ENCODE measurements at regions not wholly inside any gene's neighbourhood (a gene's known extent, or its start where the extent isn't known, plus 50 kb on each side); places are given as distances from the start of the nearest gene placed in this dataset.

DNA sequence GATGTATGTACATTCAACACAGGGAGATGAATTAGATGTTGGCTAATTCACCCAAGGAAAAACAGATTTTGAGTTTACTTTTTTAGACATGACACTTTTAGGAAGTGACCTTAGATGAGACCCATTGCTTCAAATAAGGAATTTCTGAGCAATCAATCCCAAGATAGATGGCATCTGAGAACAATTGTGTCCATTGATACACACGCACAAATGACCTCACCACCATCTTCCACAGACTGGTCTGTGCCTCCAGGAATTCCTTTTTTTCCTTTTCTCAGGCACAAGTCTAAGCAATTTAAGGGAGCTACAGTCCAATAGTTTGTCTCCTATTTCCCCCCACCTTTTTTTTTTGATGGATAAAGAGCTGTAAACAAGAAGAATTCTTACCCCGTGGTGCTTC, 265.3 kb downstream of the TBL1XR1 start:
- no peak for DNase-seq

DNA sequence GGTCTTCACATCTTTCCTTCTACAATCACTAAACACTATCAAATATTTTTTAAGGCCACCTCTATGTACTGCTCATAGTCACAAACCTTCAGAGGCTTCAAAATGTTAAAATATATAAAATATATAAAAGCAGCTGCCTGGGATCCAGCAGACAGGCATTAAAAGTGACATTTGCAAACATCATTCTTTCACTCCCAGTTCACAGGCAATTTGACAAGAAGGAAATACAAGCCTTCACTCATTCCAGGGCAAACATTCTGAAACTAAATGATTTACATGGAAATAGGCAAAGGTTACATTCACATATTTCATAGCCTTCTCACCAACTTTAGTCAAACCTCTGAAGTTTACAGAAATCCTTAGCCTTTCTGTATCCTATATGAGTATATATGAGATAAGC, 266.3 kb downstream of the TBL1XR1 start:
- no peak for DNase-seq

DNA sequence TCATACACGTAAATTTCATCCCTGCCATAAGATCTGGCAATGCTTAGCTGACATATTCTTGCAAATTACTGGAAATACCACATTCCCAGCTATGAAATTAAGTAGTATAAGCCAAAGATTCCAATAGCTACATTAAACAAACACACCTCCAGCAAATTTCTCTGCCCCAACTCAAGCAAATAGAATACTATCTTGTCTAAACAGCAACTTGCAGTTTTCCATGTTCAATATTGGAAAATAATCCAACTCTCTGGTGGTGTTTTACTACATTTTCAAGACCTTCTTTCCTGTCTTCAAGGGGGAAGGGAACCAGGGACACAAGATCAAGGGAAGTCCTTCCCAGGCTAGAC, 268.7 kb downstream of the TBL1XR1 start:
- DNase-seq, result no peak

DNA sequence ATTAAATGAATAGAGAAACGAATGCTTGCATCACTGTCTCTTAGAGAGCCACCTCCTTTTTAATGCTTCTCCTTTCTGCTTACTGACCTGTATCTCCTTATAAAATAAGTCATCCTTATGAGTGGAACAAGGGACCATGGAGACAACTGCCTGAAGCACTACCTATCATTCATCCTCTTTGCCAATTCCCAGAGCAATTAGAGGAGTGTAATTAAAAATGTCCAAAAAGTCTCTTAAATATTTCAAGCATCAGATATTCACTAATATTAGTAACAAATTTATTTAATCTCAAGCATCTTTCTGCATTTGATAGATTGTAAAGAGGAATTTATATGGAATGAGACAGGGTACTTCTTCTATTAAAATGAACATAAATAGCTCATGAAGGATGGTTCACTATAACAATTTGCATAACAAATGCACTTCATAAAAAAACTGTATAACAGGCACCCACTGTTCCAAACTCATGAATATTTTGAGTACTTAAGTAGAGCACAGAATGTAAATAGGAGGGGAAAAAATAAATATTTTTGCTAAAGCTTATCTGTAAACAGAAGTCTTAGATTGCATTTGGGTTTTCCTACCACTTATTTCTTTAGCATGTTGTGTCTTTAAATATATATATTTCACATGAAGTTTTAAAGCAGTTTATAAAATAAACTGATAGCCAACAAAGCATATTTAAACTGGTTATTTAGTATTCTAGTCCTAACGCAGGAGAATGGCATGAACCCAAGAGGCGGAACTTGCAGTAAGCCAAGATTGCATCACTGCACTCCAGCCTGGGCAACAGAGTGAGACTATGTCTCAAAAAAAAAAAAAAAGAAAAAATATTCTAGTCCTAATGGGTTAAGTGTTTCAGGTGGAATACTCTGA, 269.3 kb downstream of the TBL1XR1 start:
- DNase-seq, result no peak

DNA sequence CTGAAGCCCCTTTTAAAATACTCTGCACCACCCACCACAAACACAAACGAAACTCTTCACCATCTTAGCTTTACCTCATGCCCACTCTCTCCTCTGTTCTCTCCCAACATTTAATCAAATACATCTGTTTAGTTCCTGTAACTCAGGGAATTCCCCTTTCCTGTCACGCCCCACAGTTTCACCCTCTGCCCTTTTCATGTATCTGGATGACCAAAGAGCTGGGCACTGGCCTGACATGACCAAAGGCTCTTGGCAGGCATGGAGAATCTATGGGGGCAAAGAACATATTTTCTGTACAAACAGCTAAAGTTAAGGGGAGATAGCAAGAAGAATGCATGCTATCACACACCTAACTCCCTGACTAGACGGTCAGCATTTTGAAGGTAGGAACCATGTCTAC, 270.0 kb downstream of the TBL1XR1 start:
- DNase-seq, result no peak

DNA sequence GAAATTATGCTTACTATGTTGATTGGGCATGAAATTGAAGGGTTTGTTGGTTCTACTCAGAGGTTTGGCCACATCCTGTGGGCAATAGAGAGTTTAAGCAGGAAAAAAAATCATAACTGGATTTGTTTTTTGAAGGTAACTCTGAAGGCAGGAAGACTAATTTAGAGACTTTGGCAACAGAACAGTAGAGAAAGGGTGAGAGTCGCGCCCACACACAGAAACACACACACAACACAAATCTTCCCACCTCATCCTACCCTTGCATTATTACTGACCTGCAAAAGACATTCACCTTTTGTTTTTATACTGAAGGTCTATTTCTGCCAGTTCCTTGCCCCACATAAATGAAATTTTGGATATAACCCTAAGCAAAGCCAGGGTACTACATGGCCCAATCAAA, 270.6 kb downstream of the TBL1XR1 start:
- DNase-seq, result no peak

DNA sequence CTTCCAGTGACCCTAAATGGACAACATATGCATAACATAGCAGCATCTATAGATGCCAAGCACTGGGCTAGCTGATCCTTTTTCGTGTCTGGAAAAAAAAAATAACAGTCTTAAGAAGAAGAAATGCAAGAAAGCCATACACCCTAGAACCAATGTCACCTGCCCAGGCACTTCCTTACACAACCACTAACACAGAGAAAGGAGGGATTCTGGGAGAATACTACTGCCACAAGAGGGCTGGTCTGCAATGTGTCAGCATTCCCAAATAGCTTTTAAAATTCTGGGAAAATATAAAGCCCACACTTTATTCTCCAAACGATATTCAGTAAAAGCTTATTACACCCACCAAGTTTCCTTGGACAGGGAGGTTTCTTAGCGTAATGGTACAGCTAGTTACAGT, 271.2 kb downstream of the TBL1XR1 start:
- DNase-seq, result no peak

DNA sequence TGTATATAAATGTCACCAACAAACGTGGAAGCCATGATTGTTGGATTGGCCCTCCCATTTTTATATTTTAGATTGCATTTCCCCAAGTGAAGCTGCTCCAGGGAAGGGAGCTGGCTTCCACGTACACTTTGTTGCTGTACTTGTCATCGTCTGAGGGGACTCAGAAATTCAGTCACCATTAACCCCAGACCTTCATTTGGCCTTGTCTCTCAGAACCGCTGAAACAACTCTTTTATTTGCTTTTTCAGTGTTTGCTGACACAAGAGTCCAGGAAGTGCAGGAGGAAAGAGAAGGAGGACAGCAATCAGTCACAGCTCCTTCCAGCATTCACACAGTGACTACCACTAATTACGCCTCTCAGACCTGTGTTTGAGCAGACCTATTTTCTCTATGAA, 276.5 kb downstream of the TBL1XR1 start:
- no peak for DNase-seq

DNA sequence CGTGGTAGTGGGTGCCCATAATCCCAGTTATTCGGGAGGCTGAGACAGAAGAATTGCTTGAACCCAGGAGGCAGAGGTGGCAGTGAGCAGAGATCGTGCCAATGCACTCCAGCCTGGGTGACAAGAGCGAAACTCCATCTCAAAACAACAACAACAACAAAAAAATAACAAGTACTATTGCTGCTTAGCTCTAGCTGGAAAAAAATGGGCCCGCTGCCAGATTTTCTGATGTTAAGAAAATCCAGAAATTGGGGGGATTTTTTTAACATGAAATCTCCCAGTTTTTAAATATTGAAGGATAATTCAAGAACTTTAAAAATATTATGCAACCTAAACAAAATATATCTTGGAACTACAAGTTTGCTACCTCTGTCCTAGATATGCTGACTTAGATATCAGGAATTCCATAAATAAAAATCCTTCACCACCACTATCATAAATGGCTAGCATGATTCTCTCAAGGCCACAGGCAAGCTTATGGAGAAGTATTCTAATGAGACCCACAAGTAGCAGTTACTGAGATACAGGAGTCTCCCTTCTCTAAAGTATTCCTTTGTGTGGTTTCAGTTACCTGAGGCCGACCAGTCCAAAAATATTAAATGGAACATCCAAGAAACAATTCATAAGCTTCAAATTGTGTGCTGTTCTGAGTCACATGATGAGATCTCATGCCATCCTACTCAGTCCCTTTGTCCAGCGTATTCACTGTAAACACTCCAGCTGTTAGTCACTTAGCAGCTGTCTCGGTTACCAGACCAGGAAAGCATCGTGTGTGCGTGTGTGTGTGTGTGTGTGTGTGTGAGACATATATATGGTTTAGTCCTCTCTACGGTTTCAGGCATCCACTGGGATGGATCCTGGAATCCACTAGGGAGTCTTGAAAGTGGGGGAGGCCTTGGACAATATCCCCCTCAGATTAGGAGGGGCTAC, 277.2 kb downstream of the TBL1XR1 start:
- DNase-seq, result no peak

DNA sequence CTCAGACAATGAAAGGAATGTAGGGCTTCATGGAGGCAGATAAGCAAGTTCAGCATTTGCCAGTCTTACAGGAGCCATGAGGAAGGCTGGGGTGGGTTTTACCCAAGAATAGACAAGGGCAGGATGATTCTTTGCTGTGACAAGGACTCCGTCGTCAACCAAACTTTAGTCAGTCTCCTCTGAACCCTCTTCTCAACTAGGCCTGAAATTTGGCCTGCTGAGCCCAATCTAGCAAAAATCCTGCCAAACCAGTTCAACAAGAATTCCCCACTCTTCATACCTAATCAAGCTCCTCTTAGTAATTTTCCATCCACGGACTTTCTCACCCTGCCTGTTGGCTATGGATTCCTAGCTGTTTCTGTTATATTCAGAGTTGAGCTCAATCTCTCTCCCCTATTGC, 280.5 kb downstream of the TBL1XR1 start:
- no peak for DNase-seq

DNA sequence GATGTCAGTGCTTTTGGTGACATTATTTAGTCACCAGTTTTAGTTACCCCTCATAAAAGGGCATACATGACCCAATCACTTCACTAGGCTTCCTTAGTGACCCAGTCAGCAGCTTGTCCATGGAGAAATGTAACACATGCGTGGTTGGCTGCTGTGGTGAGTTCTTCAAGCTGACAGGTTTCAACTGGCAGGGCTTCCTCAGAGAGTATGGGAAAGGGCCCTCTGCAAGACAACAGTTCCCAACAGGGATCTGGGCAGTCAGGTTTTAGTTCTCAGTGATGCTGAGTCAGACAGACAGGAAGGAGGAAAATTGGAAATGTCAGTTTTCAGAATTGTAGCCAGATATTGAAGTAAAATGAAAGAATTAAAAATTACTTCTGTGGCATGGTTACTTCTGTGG, 282.5 kb downstream of the TBL1XR1 start:
- no peak for DNase-seq

DNA sequence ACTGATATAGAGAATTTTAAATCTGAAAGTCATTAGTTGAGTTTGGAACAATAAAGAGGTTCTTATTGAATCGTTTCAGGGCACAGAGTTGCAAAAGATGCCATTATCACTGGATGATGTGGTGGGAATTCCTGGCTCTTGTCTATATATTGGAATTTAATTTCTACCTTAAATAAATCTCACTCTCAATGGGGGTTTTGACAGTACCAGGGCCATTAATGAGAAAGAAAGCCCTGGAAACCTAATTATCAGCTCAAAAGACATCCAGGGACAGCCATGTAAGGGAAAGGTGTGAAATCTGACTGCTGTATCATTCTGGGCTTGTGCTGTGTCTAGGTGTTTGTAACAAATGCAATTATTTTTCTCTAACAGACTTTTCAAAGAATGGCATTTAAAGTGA, 285.7 kb downstream of the TBL1XR1 start:
- no peak for DNase-seq

DNA sequence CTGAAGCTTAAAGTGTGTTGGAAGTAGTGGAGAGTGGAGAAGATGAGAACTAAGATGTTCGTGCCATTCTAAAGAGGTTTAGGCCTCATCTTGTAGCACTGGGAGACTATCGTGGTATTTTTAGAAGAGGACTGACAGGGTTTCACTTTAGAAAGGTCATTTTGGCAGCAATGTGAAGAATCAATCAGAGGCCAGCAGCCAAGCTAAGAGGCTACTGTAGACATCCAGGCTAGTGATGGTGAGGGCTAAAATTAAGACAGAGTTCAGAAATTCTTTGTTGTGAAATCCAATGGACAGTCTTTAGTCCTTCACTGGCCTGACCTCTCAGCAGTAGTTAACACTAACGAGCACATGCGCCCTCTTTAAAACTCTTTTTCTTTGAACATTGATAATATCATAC, 288.2 kb downstream of the TBL1XR1 start:
- no peak for DNase-seq

DNA sequence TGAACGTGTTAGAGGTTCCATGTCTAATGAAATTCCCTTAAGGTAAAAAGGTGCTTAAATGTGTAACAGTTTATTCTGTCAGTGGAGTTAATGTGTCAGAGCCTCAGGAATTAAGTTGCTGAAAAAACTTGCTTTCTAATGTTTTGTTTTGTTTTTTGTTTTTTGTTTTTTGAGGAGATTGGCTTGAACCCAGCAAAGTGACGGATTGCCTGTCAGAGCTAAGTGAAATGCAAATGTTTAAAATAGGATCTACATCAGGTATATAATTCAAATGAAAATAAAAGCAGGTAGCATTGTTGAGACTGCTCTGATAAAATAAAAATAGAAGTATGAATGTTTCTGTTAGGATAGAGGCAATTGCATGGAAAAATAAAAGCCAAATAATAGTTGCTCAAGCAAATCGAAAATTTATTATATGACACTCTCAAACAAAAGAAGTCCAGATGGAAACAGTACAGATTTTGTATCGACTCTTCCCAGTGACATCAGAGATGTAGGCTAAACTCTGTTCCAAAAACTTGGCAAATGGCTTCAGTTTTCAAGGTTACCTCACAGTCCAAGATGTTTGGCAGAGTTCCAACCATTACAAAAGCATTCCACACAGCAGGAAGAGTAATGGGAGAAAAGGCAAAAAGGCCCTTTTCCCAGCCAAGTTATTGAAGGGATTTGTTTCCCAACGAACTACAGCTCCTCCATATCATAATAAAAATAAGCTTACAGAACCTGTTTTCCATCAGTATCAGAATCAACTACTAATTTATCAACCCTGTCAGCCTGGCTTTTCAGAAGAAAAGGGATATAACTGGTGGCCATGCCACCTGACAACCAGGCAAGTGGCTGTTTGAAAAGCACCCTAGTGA, 291.0 kb downstream of the TBL1XR1 start:
- no peak for DNase-seq

DNA sequence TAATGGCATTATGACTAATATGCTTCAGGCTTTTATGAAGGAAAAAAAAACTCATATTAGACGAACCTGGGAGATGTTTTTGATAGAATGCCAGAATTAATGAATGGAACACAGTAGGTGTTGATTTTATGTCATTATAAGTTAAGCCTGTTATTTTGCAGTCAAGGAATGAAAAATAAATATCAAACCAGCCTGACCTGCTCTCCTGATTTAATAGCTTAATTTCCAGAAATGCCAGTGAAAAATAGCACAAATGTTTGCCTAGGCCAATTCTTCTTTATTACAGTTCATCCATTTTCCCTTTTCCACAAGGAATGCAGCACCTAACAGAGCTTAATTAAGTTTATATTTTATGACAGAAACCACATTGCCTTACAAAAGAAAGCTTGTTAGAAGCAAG, 292.0 kb downstream of the TBL1XR1 start:
- DNase-seq, result no peak

DNA sequence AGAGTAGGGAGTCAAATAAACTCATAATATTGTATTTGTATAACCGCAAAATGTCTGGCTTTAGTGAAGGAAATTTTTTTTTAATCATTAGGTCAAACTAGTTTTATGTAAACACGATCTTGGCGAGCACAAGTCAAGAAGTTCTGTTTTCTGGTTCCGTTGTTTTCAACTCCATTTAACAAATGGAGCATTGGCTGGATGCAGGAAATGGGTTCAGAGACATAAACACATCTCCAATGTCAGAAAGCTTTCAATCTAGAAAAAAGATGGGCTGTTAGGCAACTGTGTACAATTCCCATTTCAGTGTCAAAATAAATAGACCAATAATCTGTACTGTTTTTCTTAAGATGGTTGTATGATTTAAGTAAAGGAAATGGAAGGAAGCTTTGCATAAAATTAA, 292.8 kb downstream of the TBL1XR1 start:
- no peak for DNase-seq

DNA sequence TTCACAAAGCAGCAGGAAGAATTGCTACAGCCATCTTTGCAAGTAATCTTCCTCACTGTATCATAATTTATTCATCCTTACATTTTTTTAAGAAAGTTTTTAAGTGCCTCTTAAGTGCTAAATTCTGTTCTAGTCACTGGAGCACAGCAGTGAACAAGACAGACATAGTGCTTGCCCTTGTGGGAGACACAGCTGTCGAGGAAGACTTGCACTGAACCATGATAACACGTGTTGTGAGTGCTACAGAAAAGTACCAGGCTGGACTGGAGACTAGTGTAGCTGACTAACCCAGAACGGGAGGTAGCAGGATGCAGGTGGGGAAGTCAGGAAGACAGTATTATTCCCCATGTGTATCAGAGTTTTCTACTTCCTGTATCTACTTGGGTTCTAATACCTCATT, 300.6 kb downstream of the TBL1XR1 start:
- DNase-seq, result no peak

DNA sequence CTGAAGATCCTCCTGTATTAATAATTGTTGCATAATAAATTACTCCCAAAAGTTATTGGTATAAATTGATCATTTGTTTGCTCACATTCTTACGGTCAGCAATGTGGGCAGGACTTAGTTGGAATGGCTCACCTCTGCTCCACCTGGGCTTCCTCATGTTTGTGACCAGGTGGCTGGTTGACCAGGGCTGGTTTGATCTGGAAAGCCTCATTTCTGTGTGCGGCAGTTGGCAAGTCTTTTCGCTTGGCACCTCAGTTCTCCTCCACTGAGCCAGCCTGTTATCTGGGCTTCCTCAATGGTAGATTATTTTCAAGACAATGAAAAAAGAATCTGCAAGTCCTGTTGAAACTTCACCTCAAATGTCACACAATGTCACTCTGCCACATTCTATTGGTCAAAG, 301.1 kb downstream of the TBL1XR1 start:
- DNase-seq, result no peak

DNA sequence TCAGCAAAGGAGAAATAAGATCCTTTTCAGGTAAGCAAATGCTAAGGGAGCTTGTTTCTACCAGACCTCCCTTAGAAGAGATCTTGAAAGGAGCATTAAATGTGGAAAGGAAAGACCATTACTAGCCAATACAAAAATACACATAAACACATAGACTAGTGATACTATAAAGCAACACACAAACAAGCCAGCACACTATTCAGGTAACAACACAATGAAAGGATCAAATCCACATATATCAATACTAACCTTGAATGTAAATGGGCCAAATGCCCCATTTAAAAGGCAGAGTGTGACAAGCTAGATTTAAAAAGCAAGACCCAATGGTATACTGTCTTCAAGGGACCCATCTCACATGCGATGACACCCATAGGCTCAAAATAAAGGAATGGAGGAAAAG, 317.6 kb downstream of the TBL1XR1 start:
- no peak for DNase-seq

DNA sequence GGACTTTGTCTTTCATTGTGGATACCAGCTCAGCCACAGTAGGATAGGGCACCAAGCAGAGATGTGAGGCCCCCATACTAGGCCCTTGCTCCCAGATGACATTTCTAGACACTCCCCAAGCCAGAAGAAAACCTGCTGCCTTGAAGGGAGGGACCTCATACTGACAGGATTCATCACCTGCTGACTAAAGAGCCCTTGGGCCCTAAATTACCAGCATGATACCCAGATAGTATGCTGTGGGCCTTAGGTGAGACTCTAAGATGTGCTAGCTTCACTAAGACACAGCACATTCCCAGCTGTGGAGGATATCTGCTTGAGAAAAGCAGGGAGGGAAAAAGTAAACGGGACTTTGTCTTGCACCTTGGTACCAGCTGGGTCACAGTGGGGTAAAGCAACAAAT, 324.0 kb downstream of the TBL1XR1 start:
- DNase-seq, result no peak

DNA sequence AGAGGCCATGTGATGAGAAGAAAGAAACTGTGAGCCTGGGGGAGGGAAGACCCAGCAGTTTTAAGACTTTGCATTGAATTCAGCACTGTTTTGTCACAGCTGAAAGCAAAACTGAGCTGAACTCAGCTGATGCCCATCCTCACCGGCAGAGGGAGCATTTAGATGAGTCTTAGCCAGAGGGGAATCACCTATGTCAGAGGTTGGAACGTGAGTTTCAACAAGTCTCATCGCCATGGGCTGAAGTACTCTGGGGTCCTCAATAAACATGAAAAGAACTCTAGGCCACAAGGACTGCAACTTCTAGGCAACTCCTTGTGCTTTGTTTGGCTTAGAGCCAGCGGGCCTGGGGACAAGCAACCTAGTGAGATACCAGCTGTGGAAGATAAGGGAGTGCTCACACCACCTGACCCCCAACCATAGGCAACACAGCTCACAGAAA, 324.5 kb downstream of the TBL1XR1 start:
- peak; percentile 54 for DNase-seq

DNA sequence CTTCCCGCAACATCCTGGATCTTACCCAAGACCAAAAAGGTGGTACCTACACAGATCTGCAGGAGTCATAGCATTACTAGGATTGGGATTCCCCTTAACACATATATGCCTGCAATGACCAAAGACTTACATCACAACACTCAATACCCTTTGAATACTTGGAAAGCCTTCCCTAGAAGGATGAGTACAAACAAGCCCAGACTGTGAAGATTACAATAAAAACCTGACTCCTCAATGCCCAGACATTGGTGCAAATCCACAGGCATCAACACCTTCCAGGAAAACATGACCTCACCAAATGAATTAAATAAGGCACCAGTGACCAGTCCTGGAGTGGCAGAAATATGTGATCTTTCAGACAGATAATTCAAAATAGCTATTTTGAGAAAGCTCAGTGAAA, 326.8 kb downstream of the TBL1XR1 start:
- DNase-seq, result no peak
